SK-N-SH (cell line): ENCODE measurements at regions not wholly inside any gene's neighbourhood (a gene's known extent, or its start where the extent isn't known, plus 50 kb on each side); places are given as distances from the start of the nearest gene placed in this dataset.

Source experiments
- CTCF ChIA-PET: fragments of 300-600, 350-600 bp; formaldehyde crosslinking; extraction: SDS; loops from one replicate; lab custom pipeline; 2021; lab: Yijun Ruan, JAX
- POLR2A ChIA-PET: fragments of 350-600 bp; sonication (Branson Sonifier 250); formaldehyde crosslinking; extraction: SDS; loops from one replicate; lab custom pipeline; 2020; ENCODE audit warnings: antibody characterized with exemption, inconsistent platforms; lab: Yijun Ruan, JAX
- DNase-seq: peaks from one replicate; pipeline ENCODE4 v3.0.0; 2012
- H2AFZ ChIP-seq: fragments of 200-600 bp; sonication (generic); 2 replicates; pipeline ENCODE4 v1.8.1; 2016; ENCODE audit warnings: antibody characterized with exemption, mild to moderate bottlenecking, low read depth
- H3F3A ChIP-seq: fragments of 200-600 bp; sonication (generic); replicated peaks from 2 replicates; pipeline ENCODE3; 2016; ENCODE audit warnings: antibody characterized with exemption, mild to moderate bottlenecking; ENCODE audit not compliant: insufficient read depth
- H3K27ac ChIP-seq, 2 experiments: fragments of 200-500 bp in 1 of 2; fragments of 200-600 bp in 1 of 2; sonication (Bioruptor generic) in 1 of 2; sonication (generic), shearing (Covaris generic) in 1 of 2; 2 replicates each; pipeline versions ENCODE4 v1.5.1 to v1.6.1; 2014 to 2016; ENCODE audit warnings: low read depth in 2 of 2, inconsistent platforms in 1 of 2, low read length in 1 of 2, mild to moderate bottlenecking in 1 of 2, mixed read lengths in 1 of 2
- H3K27me3 ChIP-seq: fragments of 200-600 bp; sonication (generic), shearing (Covaris generic); 2 replicates; pipeline ENCODE4 v1.6.1; 2016; ENCODE audit warnings: mixed run types; ENCODE audit not compliant: insufficient read depth
- H3K36me3 ChIP-seq, 2 experiments: fragments of 200-500 bp in 1 of 2; fragments of 200-600 bp in 1 of 2; sonication (Bioruptor generic) in 1 of 2; sonication (generic) in 1 of 2; replicated peaks in 1 of 2; 2 replicates each; pipeline versions ENCODE3 to v1.5.1; 2014 to 2016; ENCODE audit warnings: low read length in 1 of 2, mild to moderate bottlenecking in 1 of 2; ENCODE audit not compliant: insufficient read depth in 2 of 2, control insufficient read depth in 1 of 2
- H3K4me1 ChIP-seq, 2 experiments: fragments of 200-500 bp in 1 of 2; fragments of 200-600 bp in 1 of 2; sonication (Bioruptor generic) in 1 of 2; sonication (generic), shearing (Covaris generic) in 1 of 2; 2 replicates each; pipeline versions ENCODE4 v1.5.1 to v1.6.1; 2014 to 2016; ENCODE audit warnings: low read depth in 1 of 2, low read length in 1 of 2, mixed run types in 1 of 2; ENCODE audit not compliant: insufficient read depth in 2 of 2, control insufficient read depth in 1 of 2
- H3K4me2 ChIP-seq: fragments of 200-600 bp; sonication (generic), shearing (Covaris generic); 2 replicates; pipeline ENCODE4 v1.6.1; 2017; ENCODE audit warnings: mixed run types
- H3K4me3 ChIP-seq, 2 experiments: fragments of 200-500 bp in 1 of 2; fragments of 200-600 bp in 1 of 2; sonication (Bioruptor generic) in 1 of 2; sonication (generic), shearing (Covaris generic) in 1 of 2; 2 replicates each; pipeline versions ENCODE4 v1.5.1 to v1.8.1; 2014 to 2016; ENCODE audit warnings: low read depth in 2 of 2, inconsistent platforms in 1 of 2, low read length in 1 of 2, mild to moderate bottlenecking in 1 of 2, mixed read lengths in 1 of 2, moderate library complexity in 1 of 2
- H3K79me2 ChIP-seq: fragments of 200-600 bp; sonication (generic); 2 replicates; pipeline ENCODE4 v1.8.1; 2017; ENCODE audit warnings: mild to moderate bottlenecking; ENCODE audit not compliant: insufficient read depth
- H3K9ac ChIP-seq: fragments of 200-600 bp; sonication (generic); 2 replicates; pipeline ENCODE4 v1.6.1; 2017; ENCODE audit warnings: mixed run types
- H3K9me2 ChIP-seq: fragments of 200-600 bp; sonication (generic); 2 replicates; pipeline ENCODE4 v1.6.1; 2017; ENCODE audit warnings: mixed run types
- H3K9me3 ChIP-seq: fragments of 200-600 bp; sonication (generic); 2 replicates; pipeline ENCODE4 v1.6.1; 2017; ENCODE audit warnings: mixed run types, mild to moderate bottlenecking, moderate library complexity
- H4K20me1 ChIP-seq: fragments of 200-600 bp; sonication (generic); 2 replicates; pipeline ENCODE4 v1.6.1; 2017; ENCODE audit warnings: mild to moderate bottlenecking, mixed run types; ENCODE audit not compliant: insufficient read depth
- CTCF ChIP-seq: fragments of 200-600 bp; sonication (generic); IDR thresholded peaks from 2 replicates; pipeline ENCODE4 v1.6.1; 2017; ENCODE audit warnings: antibody characterized with exemption, mild to moderate bottlenecking, moderate library complexity
- ELF1 ChIP-seq: IDR thresholded peaks from 2 replicates; pipeline ENCODE4 v1.4.0; 2012
- JUND ChIP-seq: IDR thresholded peaks from 2 replicates; pipeline ENCODE4 v1.4.0; 2012
- RCOR1 ChIP-seq: fragments of 150-350 bp; IDR thresholded peaks from 2 replicates; pipeline ENCODE4 v1.6.1; 2017; ENCODE audit warnings: antibody characterized with exemption, low read length
- REST ChIP-seq: IDR thresholded peaks from 2 replicates; pipeline ENCODE4 v1.6.1; 2012; ENCODE audit warnings: mild to moderate bottlenecking, low read depth, low read length, moderate library complexity
- TEAD4 ChIP-seq: IDR thresholded peaks from 2 replicates; pipeline ENCODE4 v1.4.0; 2012; ENCODE audit warnings: mild to moderate bottlenecking, borderline replicate concordance; ENCODE audit not compliant: insufficient read depth
- WGBS: methylation state at CpG from one replicate; pipeline ENCODE4 v1.1.6; 2017; ENCODE audit warnings: low lambda C conversion rate; 5-methylcytosine and 5-hydroxymethylcytosine counted together
- TF ChIP-seq, protein P1 (sequence below): IDR thresholded peaks from 2 replicates; pipeline ENCODE4 v1.4.0; 2012; ENCODE audit warnings: low read depth, borderline replicate concordance

DNA sequence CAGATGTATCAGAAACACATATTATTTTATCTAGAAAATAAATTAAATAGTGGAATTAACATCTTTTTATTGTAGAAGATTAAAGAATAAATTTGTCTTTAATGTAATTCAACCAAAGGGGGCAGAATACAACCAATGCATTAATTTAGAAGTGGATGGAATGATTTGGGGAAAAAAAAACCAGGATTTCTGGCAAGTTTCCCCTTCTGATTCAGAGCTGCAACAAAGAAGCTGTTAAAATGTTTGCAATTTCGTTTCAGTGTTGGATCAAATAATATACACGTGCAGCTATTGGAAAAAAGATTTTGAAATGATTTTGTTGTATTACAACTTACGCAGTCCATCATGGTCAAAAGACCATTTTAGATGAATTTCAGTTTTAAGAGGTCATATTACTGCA is 71.6 kb upstream of the ZNF280D start:
- POLR2A ChIA-PET, result no interaction called here
- no peaks in the 10 kb centered on the region for H4K20me1 ChIP-seq
- H2AFZ ChIP-seq, result peak overlapping the region; percentile 95; the same call in 1 of the 2 replicates
- H3K79me2 ChIP-seq, result no peaks in the 10 kb centered on the region
- H3K4me3 ChIP-seq, result no peak overlapping the region
- TF ChIP-seq CTCF (peak; percentile 33; the same call in 1 of the 2 replicates), RCOR1 (no peak)
- H3K36me3 ChIP-seq, result peaks cover 0 to 5% of the 10 kb centered on the region in 2 experiments
- no peaks in the 10 kb centered on the region for H3K27me3 ChIP-seq
- no peak for DNase-seq
- H3K27ac ChIP-seq, result peak overlapping the region in 1 of 2 experiments; percentile 79; a peak in 2 of 4 replicates
- H3K9me2 ChIP-seq, result no peaks in the 10 kb centered on the region
- H3K9ac ChIP-seq, result peak overlapping the region; percentile 55; the same call in 1 of the 2 replicates
- peaks cover 9% of the 10 kb centered on the region for H3F3A ChIP-seq
- 73% methylated on average over 3 of the region's 3 CpGs for WGBS
- H3K9me3 ChIP-seq, result peaks cover 8% of the 10 kb centered on the region; the same call in 1 of the 2 replicates
- peaks cover 0 to 8% of the 10 kb centered on the region in 2 experiments; a peak in 2 of 4 replicates for H3K4me1 ChIP-seq
- CTCF ChIA-PET, result no interaction called here
- peak overlapping the region; percentile 74 for H3K4me2 ChIP-seq

DNA sequence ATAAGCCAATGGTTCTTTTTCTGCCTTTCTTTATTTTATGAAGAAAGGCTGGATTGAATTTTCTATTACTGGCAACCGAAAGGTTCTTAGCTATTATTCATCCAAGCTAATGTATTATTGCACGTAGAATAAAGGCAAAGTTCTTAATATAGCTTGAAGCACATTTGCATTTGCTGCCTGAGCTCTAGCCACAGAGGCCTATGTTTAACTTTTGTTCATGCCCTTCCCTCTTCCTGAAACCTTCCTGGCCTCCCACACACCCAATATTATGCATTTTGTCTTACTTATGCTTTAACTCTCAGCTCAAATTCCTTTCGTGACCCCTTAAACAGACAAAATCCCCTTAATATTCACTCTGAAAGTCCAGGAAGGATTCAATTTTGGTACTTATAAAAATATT is 71.0 kb upstream of the ZNF280D start:
- CTCF ChIA-PET, result interaction anchor here (1.2 kb wide), 1 partner anchor 18 kb away, joined by 3 read pairs; no protein-coding TSS in a partner anchor
- Histone ChIP-seq H3K9me3 (peaks cover 8% of the 10 kb centered on the region; the same call in 1 of the 2 replicates), H3K27me3 (no peaks in the 10 kb centered on the region), H3K9ac (no peak overlapping the region), H3K4me2 (no peak overlapping the region), H3K36me3 (peaks cover 0 to 5% of the 10 kb centered on the region in 2 experiments), H3F3A (peaks cover 9% of the 10 kb centered on the region), H2AFZ (no peak overlapping the region), H3K79me2 (no peaks in the 10 kb centered on the region), H3K9me2 (no peaks in the 10 kb centered on the region), H3K4me1 (peaks cover 0 to 8% of the 10 kb centered on the region in 2 experiments; a peak in 2 of 4 replicates), H3K27ac (no peak overlapping the region), H4K20me1 (no peaks in the 10 kb centered on the region), H3K4me3 (no peak overlapping the region)
- no peak for TF ChIP-seq RCOR1
- TF ChIP-seq, protein P1, sequence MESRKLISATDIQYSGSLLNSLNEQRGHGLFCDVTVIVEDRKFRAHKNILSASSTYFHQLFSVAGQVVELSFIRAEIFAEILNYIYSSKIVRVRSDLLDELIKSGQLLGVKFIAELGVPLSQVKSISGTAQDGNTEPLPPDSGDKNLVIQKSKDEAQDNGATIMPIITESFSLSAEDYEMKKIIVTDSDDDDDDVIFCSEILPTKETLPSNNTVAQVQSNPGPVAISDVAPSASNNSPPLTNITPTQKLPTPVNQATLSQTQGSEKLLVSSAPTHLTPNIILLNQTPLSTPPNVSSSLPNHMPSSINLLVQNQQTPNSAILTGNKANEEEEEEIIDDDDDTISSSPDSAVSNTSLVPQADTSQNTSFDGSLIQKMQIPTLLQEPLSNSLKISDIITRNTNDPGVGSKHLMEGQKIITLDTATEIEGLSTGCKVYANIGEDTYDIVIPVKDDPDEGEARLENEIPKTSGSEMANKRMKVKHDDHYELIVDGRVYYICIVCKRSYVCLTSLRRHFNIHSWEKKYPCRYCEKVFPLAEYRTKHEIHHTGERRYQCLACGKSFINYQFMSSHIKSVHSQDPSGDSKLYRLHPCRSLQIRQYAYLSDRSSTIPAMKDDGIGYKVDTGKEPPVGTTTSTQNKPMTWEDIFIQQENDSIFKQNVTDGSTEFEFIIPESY, result no peak
- TF ChIP-seq TEAD4, result no peak
- TF ChIP-seq REST, result no peak
- TF ChIP-seq JUND, result no peak
- TF ChIP-seq ELF1, result no peak
- no peak for DNase-seq
- POLR2A ChIA-PET, result no interaction called here
- WGBS, result 95% methylated on average over 3 of the region's 3 CpGs
